Mucosa of descending colon (tissue), 3 donors: ENCODE measurements at regions not wholly inside any gene's neighbourhood (a gene's known extent, or its start where the extent isn't known, plus 50 kb on each side); places are given as distances from the start of the nearest gene placed in this dataset.

Experiments used
- ATAC-seq: fragments of 200-7000 bp; cut with Tn5 transposase; one replicate; pipeline ENCODE4 v1.9.1; 2020; ENCODE audit warnings: mild to moderate bottlenecking, moderate library complexity
- DNase-seq, 3 donors: peaks; one replicate each; pipeline ENCODE4 v3.0.0-alpha.2; 2020
- H3K36me3 ChIP-seq: fragments of 200-600 bp; one replicate; pipeline ENCODE4 v1.8.0; 2021; ENCODE audit warnings: low read depth, mild to moderate bottlenecking
- H3K4me1 ChIP-seq: fragments of 200-600 bp; one replicate; pipeline ENCODE4 v1.8.0; 2021; ENCODE audit warnings: low read depth, mild to moderate bottlenecking
- H3K4me3 ChIP-seq: fragments of 200-600 bp; one replicate; pipeline ENCODE4 v1.8.0; 2021; ENCODE audit warnings: mild to moderate bottlenecking
- H3K9me3 ChIP-seq: fragments of 200-600 bp; one replicate; pipeline ENCODE4 v1.8.0; 2021; ENCODE audit warnings: mild to moderate bottlenecking
- intact Hi-C, 2 donors: fragments of 100-400 bp; cut with DNase I in 1 of 2; cut with micrococcal nuclease in 1 of 2; formaldehyde crosslinking; loops; one replicate each; pipeline versions ENCODE4 v1.11.0 to v1.11.1; 2022; cut with DNase I, micrococcal nuclease
- TF ChIP-seq, protein P1 (sequence below): fragments of 200-600 bp; IDR thresholded peaks from one replicate; pipeline ENCODE4 v1.8.0; 2022; ENCODE audit warnings: antibody characterized with exemption, mild to moderate bottlenecking
- donor health status: DM: no; HTN: no; CAD: no; lungs with moderate emphysema.
- donor health status: DM: no; HTN: no; CAD: no.
- donor health status: DM: no; HTN: yes; CAD: no.

DNA sequence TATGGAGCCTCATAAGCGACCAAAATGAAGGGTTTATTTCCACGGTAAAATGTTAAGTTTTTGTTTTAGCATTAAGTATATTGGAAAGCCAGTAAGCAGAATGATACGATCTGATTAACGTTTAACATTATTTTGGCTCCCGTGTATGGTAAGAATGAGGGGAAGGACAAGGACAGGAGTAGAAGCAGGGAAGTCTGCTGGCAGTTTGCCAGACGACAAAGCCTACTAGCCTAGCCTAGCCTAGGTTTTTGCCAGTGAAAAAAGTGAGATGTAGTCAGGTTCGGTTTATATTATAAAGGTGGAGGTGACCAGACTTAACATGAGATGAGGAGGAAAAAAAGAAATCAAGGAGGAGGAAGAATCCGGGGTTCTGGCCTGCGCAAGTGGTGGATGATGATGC lies 78.9 kb upstream of the ARHGAP32 start:
- no peak for ATAC-seq
- peaks cover 10% of the 10 kb centered on the region for H3K4me1 ChIP-seq
- no peaks in the 10 kb centered on the region for H3K36me3 ChIP-seq
- no peaks in the 10 kb centered on the region for H3K9me3 ChIP-seq
- TF ChIP-seq, protein P1, sequence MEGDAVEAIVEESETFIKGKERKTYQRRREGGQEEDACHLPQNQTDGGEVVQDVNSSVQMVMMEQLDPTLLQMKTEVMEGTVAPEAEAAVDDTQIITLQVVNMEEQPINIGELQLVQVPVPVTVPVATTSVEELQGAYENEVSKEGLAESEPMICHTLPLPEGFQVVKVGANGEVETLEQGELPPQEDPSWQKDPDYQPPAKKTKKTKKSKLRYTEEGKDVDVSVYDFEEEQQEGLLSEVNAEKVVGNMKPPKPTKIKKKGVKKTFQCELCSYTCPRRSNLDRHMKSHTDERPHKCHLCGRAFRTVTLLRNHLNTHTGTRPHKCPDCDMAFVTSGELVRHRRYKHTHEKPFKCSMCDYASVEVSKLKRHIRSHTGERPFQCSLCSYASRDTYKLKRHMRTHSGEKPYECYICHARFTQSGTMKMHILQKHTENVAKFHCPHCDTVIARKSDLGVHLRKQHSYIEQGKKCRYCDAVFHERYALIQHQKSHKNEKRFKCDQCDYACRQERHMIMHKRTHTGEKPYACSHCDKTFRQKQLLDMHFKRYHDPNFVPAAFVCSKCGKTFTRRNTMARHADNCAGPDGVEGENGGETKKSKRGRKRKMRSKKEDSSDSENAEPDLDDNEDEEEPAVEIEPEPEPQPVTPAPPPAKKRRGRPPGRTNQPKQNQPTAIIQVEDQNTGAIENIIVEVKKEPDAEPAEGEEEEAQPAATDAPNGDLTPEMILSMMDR: no peak
- intact Hi-C loops: no loop called here
- DNase-seq: no peak
- H3K4me3 ChIP-seq: no peak overlapping the region

DNA sequence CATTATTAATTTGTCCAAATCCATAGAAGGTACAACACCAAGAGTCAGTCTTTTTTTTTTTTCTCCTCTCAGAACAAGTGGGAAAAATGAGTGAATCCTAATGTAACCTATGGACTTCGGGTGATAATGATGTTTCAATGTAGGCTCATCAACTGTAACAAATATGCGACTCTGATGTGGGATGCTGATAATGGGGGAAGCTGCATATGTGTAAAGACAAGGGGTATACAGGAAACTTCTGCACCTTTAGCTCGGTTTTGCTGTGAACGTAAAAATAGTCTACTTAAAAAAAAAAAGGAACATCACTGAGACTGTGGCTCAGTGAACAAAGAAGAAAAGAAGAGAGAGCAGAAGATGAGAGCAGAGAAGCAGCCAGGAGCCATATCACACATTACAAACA lies 78.3 kb upstream of the ARHGAP32 start:
- peaks cover 5% of the 10 kb centered on the region for H3K4me1 ChIP-seq
- intact Hi-C loops: no loop called here
- no peaks in the 10 kb centered on the region for H3K9me3 ChIP-seq
- TF ChIP-seq, protein P1: no peak
- no peaks in the 10 kb centered on the region for H3K36me3 ChIP-seq
- H3K4me3 ChIP-seq: no peak overlapping the region
- no peak for ATAC-seq
- no peak for DNase-seq

DNA sequence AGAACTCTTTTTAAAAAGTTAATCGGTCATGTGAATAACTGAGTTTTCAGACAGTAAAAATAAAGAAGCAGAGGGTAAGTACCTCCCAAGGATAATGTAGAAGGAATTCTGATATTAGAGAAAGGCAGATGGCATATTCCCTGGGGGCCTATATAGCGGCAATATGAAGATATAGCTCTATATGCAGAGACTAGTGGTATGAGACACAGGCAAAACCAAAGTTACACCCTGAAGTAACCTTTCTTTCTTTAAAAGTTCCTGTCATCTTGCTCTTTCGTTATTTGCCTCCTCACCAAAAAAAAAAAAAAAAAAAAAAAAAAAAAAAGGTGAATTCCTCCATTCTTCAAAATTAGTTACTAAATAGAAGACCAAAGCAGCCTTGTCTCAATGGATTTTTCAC lies 76.2 kb upstream of the ARHGAP32 start:
- H3K4me1 ChIP-seq: no peaks in the 10 kb centered on the region
- H3K36me3 ChIP-seq: no peaks in the 10 kb centered on the region
- intact Hi-C loops: no loop called here
- H3K4me3 ChIP-seq: no peak overlapping the region
- DNase-seq (no peak), ATAC-seq (no peak)
- TF ChIP-seq, protein P1: no peak
- no peaks in the 10 kb centered on the region for H3K9me3 ChIP-seq

DNA sequence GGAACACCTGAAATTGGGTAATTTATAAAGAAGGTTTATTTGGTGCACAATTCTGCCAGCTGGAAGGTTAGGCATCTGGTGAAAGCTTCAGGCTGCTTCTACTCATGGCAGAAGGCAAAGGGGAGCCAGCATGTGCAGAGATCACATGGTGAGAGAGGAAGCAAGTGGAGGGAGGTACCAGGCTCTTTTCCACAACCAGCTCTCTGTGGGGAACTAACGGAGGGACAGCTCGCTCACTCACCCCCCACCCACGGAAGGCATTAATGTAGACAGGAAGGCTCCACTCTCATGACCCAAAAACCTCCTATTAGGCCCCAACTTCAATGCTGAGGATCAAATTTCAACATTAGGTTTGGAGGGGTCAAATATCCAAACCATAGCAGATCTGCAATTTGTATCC lies 75.6 kb upstream of the ARHGAP32 start:
- TF ChIP-seq, protein P1: no peak
- no peak overlapping the region for H3K4me3 ChIP-seq
- H3K36me3 ChIP-seq: no peaks in the 10 kb centered on the region
- DNase-seq (no peak), ATAC-seq (no peak)
- H3K4me1 ChIP-seq: no peaks in the 10 kb centered on the region
- intact Hi-C loops: no loop called here
- H3K9me3 ChIP-seq: no peaks in the 10 kb centered on the region

DNA sequence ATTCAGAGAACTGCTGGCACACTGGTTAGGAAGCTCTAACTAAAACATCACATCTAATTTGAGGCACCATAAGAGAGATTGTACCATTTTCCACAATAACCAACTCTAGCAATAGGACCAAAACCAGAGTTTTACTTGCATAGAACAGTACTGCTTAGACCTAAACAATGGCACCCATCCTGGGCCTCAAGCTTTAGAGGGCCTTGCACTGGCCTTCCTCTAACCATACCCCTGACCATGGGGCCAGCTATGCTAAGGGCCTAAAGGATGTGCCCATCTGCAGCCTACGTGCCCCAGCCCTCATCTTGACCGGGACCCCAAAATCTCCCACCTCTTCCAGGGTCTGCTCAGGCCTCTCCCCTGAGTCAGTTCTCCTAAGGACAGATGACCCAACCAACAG lies 74.4 kb upstream of the ARHGAP32 start:
- ATAC-seq: no peak

More for the DNA sequence above, 74.4 kb upstream of the ARHGAP32 start:
- no peak overlapping the region for H3K4me3 ChIP-seq
- TF ChIP-seq, protein P1: no peak
- no peaks in the 10 kb centered on the region for H3K36me3 ChIP-seq
- no peak for DNase-seq
- no peaks in the 10 kb centered on the region for H3K9me3 ChIP-seq
- H3K4me1 ChIP-seq: no peaks in the 10 kb centered on the region
- intact Hi-C loops: no loop called here
